ENCODE measurements at regions not wholly inside any gene's neighbourhood (a gene's known extent, or its start where the extent isn't known, plus 50 kb on each side); places are given as distances from the start of the nearest gene placed in this dataset.
"Not testable (repeated sequence)": the region's sequence is repeated elsewhere in the genome, so short reads cannot be mapped to it uniquely, and the experiment has no call there.

DNA sequence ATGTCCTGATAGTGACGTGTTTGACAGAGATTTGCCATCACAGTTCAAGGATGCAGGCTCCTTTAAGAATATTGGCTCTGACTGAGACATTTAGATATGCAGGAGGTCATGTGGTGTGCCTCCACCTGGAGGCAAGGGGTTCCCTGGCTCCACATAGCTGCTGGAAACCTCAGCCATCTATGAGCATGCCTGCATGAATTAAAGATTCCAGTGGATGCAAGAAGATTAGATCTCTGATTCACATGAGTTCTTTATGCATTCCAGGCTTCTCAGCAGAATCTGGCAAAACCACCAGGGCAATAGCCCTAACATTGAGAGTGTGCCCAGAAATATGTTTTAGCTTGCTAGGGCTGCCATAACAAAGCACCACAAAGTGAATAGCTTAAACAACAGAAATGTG, 298.5 kb upstream of the AADAT start:
- no peaks in the 10 kb centered on the region for H3K36me3 ChIP-seq
- DNase-seq (ENCODE audit: low spot score), result no peak
- no peak overlapping the region for H3K4me3 ChIP-seq
- peaks cover 0 to 13% of the 10 kb centered on the region in 2 donors for H3K9me3 ChIP-seq
- H3K27me3 ChIP-seq, result no peaks in the 10 kb centered on the region
- H3K27ac ChIP-seq, result no peak overlapping the region
- TF ChIP-seq, protein P1, sequence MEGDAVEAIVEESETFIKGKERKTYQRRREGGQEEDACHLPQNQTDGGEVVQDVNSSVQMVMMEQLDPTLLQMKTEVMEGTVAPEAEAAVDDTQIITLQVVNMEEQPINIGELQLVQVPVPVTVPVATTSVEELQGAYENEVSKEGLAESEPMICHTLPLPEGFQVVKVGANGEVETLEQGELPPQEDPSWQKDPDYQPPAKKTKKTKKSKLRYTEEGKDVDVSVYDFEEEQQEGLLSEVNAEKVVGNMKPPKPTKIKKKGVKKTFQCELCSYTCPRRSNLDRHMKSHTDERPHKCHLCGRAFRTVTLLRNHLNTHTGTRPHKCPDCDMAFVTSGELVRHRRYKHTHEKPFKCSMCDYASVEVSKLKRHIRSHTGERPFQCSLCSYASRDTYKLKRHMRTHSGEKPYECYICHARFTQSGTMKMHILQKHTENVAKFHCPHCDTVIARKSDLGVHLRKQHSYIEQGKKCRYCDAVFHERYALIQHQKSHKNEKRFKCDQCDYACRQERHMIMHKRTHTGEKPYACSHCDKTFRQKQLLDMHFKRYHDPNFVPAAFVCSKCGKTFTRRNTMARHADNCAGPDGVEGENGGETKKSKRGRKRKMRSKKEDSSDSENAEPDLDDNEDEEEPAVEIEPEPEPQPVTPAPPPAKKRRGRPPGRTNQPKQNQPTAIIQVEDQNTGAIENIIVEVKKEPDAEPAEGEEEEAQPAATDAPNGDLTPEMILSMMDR (IDR thresholded peaks at IDR 0.05), result no peak
- no peaks in the 10 kb centered on the region for H3K4me1 ChIP-seq

DNA sequence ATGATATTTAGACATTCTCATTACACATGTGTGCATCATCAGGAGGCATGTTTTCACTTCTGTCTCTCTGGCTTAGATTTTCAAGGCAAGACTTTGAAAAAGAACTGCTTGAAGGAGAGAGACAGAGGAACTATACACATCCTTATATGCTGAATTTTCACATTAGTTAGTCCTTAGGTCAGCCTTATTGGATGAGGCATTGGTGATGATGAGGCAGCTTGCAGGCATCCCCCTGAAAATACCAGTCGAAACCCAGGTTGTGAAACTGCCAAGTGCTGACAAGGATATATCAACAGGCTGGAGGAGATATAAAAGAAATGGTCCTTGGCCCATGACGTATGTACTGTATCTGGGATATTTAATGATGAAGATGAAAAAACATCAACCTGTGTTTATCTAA, 297.2 kb upstream of the AADAT start:
- no peak overlapping the region for H3K27ac ChIP-seq
- DNase-seq (ENCODE audit: low spot score), result no peak
- H3K27me3 ChIP-seq, result no peaks in the 10 kb centered on the region
- H3K36me3 ChIP-seq, result no peaks in the 10 kb centered on the region
- H3K4me3 ChIP-seq, result no peak overlapping the region
- no peaks in the 10 kb centered on the region for H3K4me1 ChIP-seq
- TF ChIP-seq, protein P1 (IDR thresholded peaks at IDR 0.05), result no peak
- peaks cover 0 to 13% of the 10 kb centered on the region in 2 donors for H3K9me3 ChIP-seq

DNA sequence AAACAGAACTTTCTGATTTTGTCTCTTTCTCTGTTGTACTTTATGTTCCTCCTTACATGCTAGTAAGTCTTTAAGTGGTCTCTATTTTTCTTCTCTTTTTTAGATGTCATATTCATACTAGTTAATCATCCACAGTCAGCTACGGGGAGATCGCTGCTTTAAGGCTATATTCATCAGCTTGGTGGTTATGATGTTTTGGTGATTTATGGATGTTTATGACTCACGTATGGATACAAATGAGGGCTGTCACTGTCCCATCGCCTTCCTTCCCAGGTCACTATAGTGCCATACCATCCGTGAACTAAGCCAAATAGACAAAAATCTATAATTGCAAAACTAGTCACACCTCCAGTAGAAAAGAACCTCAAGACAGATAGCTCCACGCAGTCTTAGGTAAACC, 296.8 kb upstream of the AADAT start:
- no peak for DNase-seq (ENCODE audit: low spot score)
- peaks cover 0 to 13% of the 10 kb centered on the region in 2 donors for H3K9me3 ChIP-seq
- H3K27ac ChIP-seq, result no peak overlapping the region
- H3K36me3 ChIP-seq, result no peaks in the 10 kb centered on the region
- H3K4me1 ChIP-seq, result no peaks in the 10 kb centered on the region
- H3K4me3 ChIP-seq, result no peak overlapping the region
- TF ChIP-seq, protein P1 (IDR thresholded peaks at IDR 0.05), result no peak
- H3K27me3 ChIP-seq, result no peaks in the 10 kb centered on the region

DNA sequence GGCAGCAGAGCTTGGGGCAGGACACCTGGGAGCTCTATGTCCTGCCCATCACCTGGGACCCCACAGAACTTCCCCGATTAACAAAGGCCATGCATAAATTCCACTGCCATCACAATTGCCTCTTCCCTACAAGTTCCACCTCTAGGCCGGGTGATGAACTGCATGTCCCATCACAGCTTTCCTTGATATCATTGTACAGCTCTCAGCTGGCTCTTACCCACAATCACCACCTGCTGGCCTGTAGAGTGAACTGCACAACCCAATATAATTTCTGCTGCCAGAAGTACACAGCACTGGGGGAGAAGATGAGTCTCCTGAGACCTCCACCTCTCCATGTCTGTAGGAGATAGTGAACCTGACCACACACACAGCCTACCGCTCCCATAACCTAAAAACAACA, 285.0 kb upstream of the AADAT start:
- Histone ChIP-seq H3K27ac (no peak overlapping the region), H3K9me3 (peaks cover 0 to 27% of the 10 kb centered on the region in 2 donors), H3K36me3 (no peaks in the 10 kb centered on the region), H3K4me3 (no peak overlapping the region), H3K4me1 (no peaks in the 10 kb centered on the region), H3K27me3 (no peaks in the 10 kb centered on the region)
- DNase-seq (ENCODE audit: low spot score), result no peak
- TF ChIP-seq, protein P1 (IDR thresholded peaks at IDR 0.05), result peak in 1 of 2 donors; percentile 12

DNA sequence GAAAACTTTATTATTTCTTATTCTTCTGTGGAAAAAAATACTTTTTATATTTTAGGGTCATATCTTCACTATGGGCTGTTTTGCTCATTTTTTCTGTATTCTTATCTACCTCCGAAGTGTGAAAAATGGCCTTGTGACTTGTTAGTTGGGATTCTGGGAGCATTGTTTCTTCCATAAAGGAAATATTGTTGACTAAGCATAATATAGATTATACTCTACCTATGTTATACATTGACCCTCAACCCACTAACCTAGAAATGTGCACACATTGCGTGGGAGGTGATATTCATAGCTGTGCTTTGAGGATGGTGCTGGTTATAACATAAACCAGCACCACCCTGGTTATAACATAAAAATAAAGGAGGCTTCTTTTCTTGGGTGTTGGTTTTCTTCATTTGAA, 259.2 kb upstream of the AADAT start:
- H3K27ac ChIP-seq, result no peak overlapping the region
- no peaks in the 10 kb centered on the region for H3K4me1 ChIP-seq
- no peaks in the 10 kb centered on the region for H3K9me3 ChIP-seq

DNA sequence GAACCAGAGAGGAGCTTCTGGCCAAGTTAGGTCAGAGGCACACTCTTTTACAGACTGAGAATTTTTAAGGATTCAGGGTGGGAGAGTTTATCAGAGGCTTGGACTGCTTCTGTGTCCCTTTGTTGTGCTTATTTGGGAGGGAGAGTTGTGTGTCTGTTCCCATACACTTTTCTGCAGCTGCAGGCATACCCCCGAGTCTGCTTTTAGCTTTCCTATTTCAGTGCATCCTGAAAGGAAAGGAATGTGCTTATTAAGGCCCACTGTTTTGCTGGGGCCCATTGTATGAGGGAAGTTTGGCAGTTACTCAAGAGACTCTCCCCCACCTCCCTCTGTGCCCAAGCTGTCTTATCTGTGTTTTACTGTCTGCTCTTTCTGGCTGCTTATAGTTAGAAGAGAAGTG, 257.4 kb upstream of the AADAT start:
- not testable (repeated sequence) for H3K36me3 ChIP-seq; H3K9me3 ChIP-seq; DNase-seq (ENCODE audit: low spot score); H3K27ac ChIP-seq; H3K4me1 ChIP-seq; H3K4me3 ChIP-seq; H3K27me3 ChIP-seq

More for the DNA sequence above, 259.2 kb upstream of the AADAT start:
- Histone ChIP-seq H3K36me3 (no peaks in the 10 kb centered on the region), H3K4me3 (no peak overlapping the region), H3K27me3 (no peaks in the 10 kb centered on the region)
- DNase-seq (ENCODE audit: low spot score), result no peak
- TF ChIP-seq, protein P1 (IDR thresholded peaks at IDR 0.05), result no peak

Measured in right atrium auricular region (tissue), 2 donors.